Activated B cell treated with CpG ODN at 0.5 μM for 24 hours (primary cell): ENCODE measurements at regions not wholly inside any gene's neighbourhood (a gene's known extent, or its start where the extent isn't known, plus 50 kb on each side); places are given as distances from the start of the nearest gene placed in this dataset.

Experiments used
- ATAC-seq: fragments of 200-7000 bp; cut with Tn5 transposase; one replicate; pipeline ENCODE4 v1.10.0; 2021; ENCODE audit warnings: low read depth, mild to moderate bottlenecking, moderate library complexity
- CTCF ChIA-PET: fragments of 350-600 bp; sonication (Branson Sonifier 250); formaldehyde crosslinking; loops from one replicate; lab custom pipeline; 2021; ENCODE audit warnings: antibody characterized with exemption; lab: Charles Lee
- POLR2A ChIA-PET: fragments of 350-600 bp; sonication (Branson Sonifier 250); formaldehyde crosslinking; loops from one replicate; lab custom pipeline; 2021; ENCODE audit warnings: antibody characterized with exemption; lab: Charles Lee
- DNase-seq: peaks from one replicate; pipeline ENCODE4 v3.0.0; 2022
- H3K27ac Mint-ChIP-seq: one replicate; pipeline ENCODE4 v1.8.0; 2020; ENCODE audit warnings: mixed read lengths
- H3K27me3 Mint-ChIP-seq: one replicate; pipeline ENCODE4 v1.8.0; 2021; ENCODE audit warnings: mixed read lengths
- H3K36me3 Mint-ChIP-seq: one replicate; pipeline ENCODE4 v1.8.0; 2021; ENCODE audit warnings: low read depth, mixed read lengths
- H3K4me1 Mint-ChIP-seq: one replicate; pipeline ENCODE4 v1.8.0; 2021; ENCODE audit warnings: mixed read lengths
- H3K4me3 Mint-ChIP-seq: one replicate; pipeline ENCODE4 v1.8.0; 2020; ENCODE audit warnings: mild to moderate bottlenecking, mixed read lengths
- H3K9me3 Mint-ChIP-seq: one replicate; pipeline ENCODE4 v1.8.0; 2020; ENCODE audit warnings: mixed read lengths
- CTCF ChIP-seq: fragments of 200-600 bp; IDR thresholded peaks from one replicate; pipeline ENCODE4 v1.8.0; 2022; ENCODE audit warnings: antibody characterized with exemption, mild to moderate bottlenecking
- intact Hi-C: fragments of 100-400 bp; cut with micrococcal nuclease; formaldehyde crosslinking; loops from one replicate; pipeline ENCODE4 v1.15.1; 2024

- no peaks in the 10 kb centered on the region for H3K36me3 Mint-ChIP-seq
- DNase-seq: no peak
- H3K27me3 Mint-ChIP-seq: peaks cover 1% of the 10 kb centered on the region
- no peak overlapping the region for H3K27ac Mint-ChIP-seq
- H3K9me3 Mint-ChIP-seq: no peaks in the 10 kb centered on the region
- intact Hi-C loops: no loop called here
- H3K4me3 Mint-ChIP-seq: no peak overlapping the region
- ChIA-PET CTCF (no interaction called here), POLR2A (no interaction called here)
- no peak for TF ChIP-seq CTCF
- no peaks in the 10 kb centered on the region for H3K4me1 Mint-ChIP-seq
- ATAC-seq: no peak
These were observed 52.7 kb upstream of the ALK start for GRCh38 chr2:29974086-29974485.

- no peaks in the 10 kb centered on the region for H3K36me3 Mint-ChIP-seq
- H3K27me3 Mint-ChIP-seq: peaks cover 1% of the 10 kb centered on the region
- ChIA-PET POLR2A (no interaction called here), CTCF (no interaction called here)
- no peak overlapping the region for H3K27ac Mint-ChIP-seq
- H3K4me1 Mint-ChIP-seq: no peaks in the 10 kb centered on the region
- ATAC-seq (no peak), DNase-seq (no peak)
- no peak for TF ChIP-seq CTCF
- intact Hi-C loops: no loop called here
- H3K9me3 Mint-ChIP-seq: no peaks in the 10 kb centered on the region
- H3K4me3 Mint-ChIP-seq: no peak overlapping the region
These were observed 55.9 kb upstream of the ALK start for GRCh38 chr2:29977284-29977683.

GRCh38 chr2:29981402-29981801, 60.0 kb upstream of the ALK start:
- CTCF ChIA-PET: no interaction called here
- ATAC-seq (no peak), DNase-seq (no peak)
- intact Hi-C loops: no loop called here
- Mint-ChIP-seq H3K9me3 (no peaks in the 10 kb centered on the region), H3K27me3 (no peaks in the 10 kb centered on the region), H3K36me3 (no peaks in the 10 kb centered on the region), H3K27ac (no peak overlapping the region), H3K4me1 (no peaks in the 10 kb centered on the region), H3K4me3 (no peak overlapping the region)
- TF ChIP-seq CTCF: no peak
- POLR2A ChIA-PET: no interaction called here

GRCh38 chr2:29983308-29983707, 61.9 kb upstream of the ALK start:
- Mint-ChIP-seq H3K4me3 (no peak overlapping the region), H3K4me1 (no peaks in the 10 kb centered on the region), H3K9me3 (no peaks in the 10 kb centered on the region), H3K27ac (no peak overlapping the region), H3K36me3 (no peaks in the 10 kb centered on the region), H3K27me3 (no peaks in the 10 kb centered on the region)
- DNase-seq (no peak), ATAC-seq (no peak)
- POLR2A ChIA-PET: no interaction called here
- intact Hi-C loops: no loop called here
- no peak for TF ChIP-seq CTCF
- CTCF ChIA-PET: no interaction called here

- intact Hi-C loops: no loop called here
- no peak for TF ChIP-seq CTCF
- CTCF ChIA-PET: interaction anchor here (0.6 kb wide), 1 partner anchor 735 kb away, joined by 4 read pairs; no protein-coding TSS in a partner anchor
These were observed 65.8 kb upstream of the ALK start for GRCh38 chr2:29987146-29987545.

More at GRCh38 chr2:29987146-29987545, 65.8 kb upstream of the ALK start:
- Mint-ChIP-seq H3K9me3 (no peaks in the 10 kb centered on the region), H3K27ac (no peak overlapping the region), H3K27me3 (no peaks in the 10 kb centered on the region), H3K4me3 (no peak overlapping the region), H3K36me3 (no peaks in the 10 kb centered on the region), H3K4me1 (no peaks in the 10 kb centered on the region)
- DNase-seq (no peak), ATAC-seq (no peak)
- POLR2A ChIA-PET: no interaction called here
